DND-41 (cell line): ENCODE measurements at regions not wholly inside any gene's neighbourhood (a gene's known extent, or its start where the extent isn't known, plus 50 kb on each side); places are given as distances from the start of the nearest gene placed in this dataset.

Source experiments
- ATAC-seq: fragments of 200-7000 bp; cut with Tn5 transposase; 3 replicates; pipeline ENCODE4 v1.9.1; 2021; ENCODE audit warnings: low read depth; ENCODE audit not compliant: insufficient read depth
- DNase-seq: peaks from one replicate; pipeline ENCODE4 v3.0.0-alpha.2; 2020
- H2AFZ ChIP-seq: 2 replicates; pipeline ENCODE4 v1.6.0; 2012; ENCODE audit warnings: low read depth, low read length
- H3K27ac ChIP-seq: 2 replicates; pipeline ENCODE4 v1.5.1; 2012; ENCODE audit warnings: low read length, inconsistent platforms
- H3K27me3 ChIP-seq: fragments of 200-600 bp; sonication (generic); 2 replicates; pipeline ENCODE4 v1.6.0; 2012; ENCODE audit warnings: low read length, mild to moderate bottlenecking, inconsistent platforms; ENCODE audit not compliant: insufficient read depth, poor library complexity
- H3K36me3 ChIP-seq: 2 replicates; pipeline ENCODE4 v1.5.1; 2012; ENCODE audit warnings: low read length, inconsistent platforms; ENCODE audit not compliant: insufficient read depth
- H3K4me1 ChIP-seq: 2 replicates; pipeline ENCODE4 v1.5.1; 2012; ENCODE audit warnings: mild to moderate bottlenecking, low read length; ENCODE audit not compliant: insufficient read depth
- H3K4me2 ChIP-seq: 2 replicates; pipeline ENCODE4 v1.6.0; 2012; ENCODE audit warnings: mild to moderate bottlenecking, moderate library complexity, low read length, inconsistent platforms; ENCODE audit not compliant: insufficient read depth
- H3K4me3 ChIP-seq, 2 experiments: fragments of 200-600 bp in 1 of 2; shearing (Covaris generic) in 1 of 2; 2 replicates each; pipeline ENCODE4 v1.5.1; 2012 to 2016; ENCODE audit warnings: inconsistent platforms in 2 of 2, low read length in 2 of 2, mild to moderate bottlenecking in 2 of 2, low read depth in 1 of 2, moderate library complexity in 1 of 2
- H3K79me2 ChIP-seq: 2 replicates; pipeline ENCODE4 v1.6.0; 2012; ENCODE audit warnings: low read length, inconsistent platforms; ENCODE audit not compliant: insufficient read depth
- H3K9ac ChIP-seq: 2 replicates; pipeline ENCODE4 v1.6.0; 2012; ENCODE audit warnings: low read depth, mild to moderate bottlenecking, inconsistent platforms, low read length, moderate library complexity
- H3K9me3 ChIP-seq: 2 replicates; pipeline ENCODE4 v1.5.1; 2012; ENCODE audit warnings: low read length, moderate library complexity, mild to moderate bottlenecking, inconsistent platforms; ENCODE audit not compliant: insufficient read depth, severe bottlenecking
- H4K20me1 ChIP-seq: 2 replicates; pipeline ENCODE4 v1.6.0; 2012; ENCODE audit warnings: low read length; ENCODE audit not compliant: insufficient read depth
- CTCF ChIP-seq: IDR thresholded peaks from 2 replicates; pipeline ENCODE4 v1.5.1; 2012; ENCODE audit warnings: borderline replicate concordance, low read length, moderate library complexity, mild to moderate bottlenecking; ENCODE audit not compliant: poor library complexity, severe bottlenecking; ENCODE audit errors: extremely low read depth
- EZH2 ChIP-seq: IDR thresholded peaks from 3 replicates; pipeline ENCODE4 v1.6.1; 2012; ENCODE audit warnings: borderline replicate concordance, low read depth, mild to moderate bottlenecking, moderate library complexity, low read length, inconsistent platforms; ENCODE audit not compliant: severe bottlenecking

GRCh38 chr3:159323848-159324247 is 522.0 kb downstream of the MFSD1 start:
- H3K4me1 ChIP-seq, result no peaks in the 10 kb centered on the region
- no peak overlapping the region for H3K27ac ChIP-seq
- H3K9ac ChIP-seq, result no peak overlapping the region
- no peaks in the 10 kb centered on the region for H3K36me3 ChIP-seq
- no peak overlapping the region for H2AFZ ChIP-seq
- H3K79me2 ChIP-seq, result no peaks in the 10 kb centered on the region
- DNase-seq (no peak), ATAC-seq (no peak)
- no peak overlapping the region for H3K4me2 ChIP-seq
- no peak overlapping the region for H3K4me3 ChIP-seq
- no peak for TF ChIP-seq CTCF
- TF ChIP-seq EZH2, result no peak
- no peaks in the 10 kb centered on the region for H4K20me1 ChIP-seq
- H3K9me3 ChIP-seq, result no peaks in the 10 kb centered on the region
- H3K27me3 ChIP-seq, result no peaks in the 10 kb centered on the region

- Histone ChIP-seq H3K36me3 (no peaks in the 10 kb centered on the region), H3K4me3 (no peak overlapping the region), H3K9ac (no peak overlapping the region), H2AFZ (no peak overlapping the region), H3K4me1 (no peaks in the 10 kb centered on the region), H4K20me1 (no peaks in the 10 kb centered on the region), H3K79me2 (no peaks in the 10 kb centered on the region), H3K9me3 (no peaks in the 10 kb centered on the region), H3K4me2 (no peak overlapping the region), H3K27me3 (no peaks in the 10 kb centered on the region), H3K27ac (no peak overlapping the region)
- ATAC-seq, result no peak
- TF ChIP-seq EZH2, result no peak
- no peak for TF ChIP-seq CTCF
- DNase-seq, result no peak
Measured at GRCh38 chr3:159326998-159327397, 525.1 kb downstream of the MFSD1 start.

GRCh38 chr3:159332535-159333099 is 530.8 kb downstream of the MFSD1 start:
- Histone ChIP-seq H3K36me3 (no peaks in the 10 kb centered on the region), H3K9me3 (no peaks in the 10 kb centered on the region), H3K79me2 (no peaks in the 10 kb centered on the region), H4K20me1 (no peaks in the 10 kb centered on the region), H3K27me3 (no peaks in the 10 kb centered on the region), H3K4me3 (no peak overlapping the region), H3K27ac (no peak overlapping the region), H3K9ac (no peak overlapping the region), H3K4me2 (no peak overlapping the region), H3K4me1 (no peaks in the 10 kb centered on the region), H2AFZ (no peak overlapping the region)
- no peak for TF ChIP-seq CTCF
- no peak for TF ChIP-seq EZH2
- ATAC-seq, result no peak
- DNase-seq, result no peak

- Histone ChIP-seq H3K4me3 (no peak overlapping the region), H3K27me3 (no peaks in the 10 kb centered on the region), H4K20me1 (no peaks in the 10 kb centered on the region), H3K4me1 (no peaks in the 10 kb centered on the region), H3K79me2 (no peaks in the 10 kb centered on the region), H2AFZ (no peak overlapping the region), H3K9me3 (no peaks in the 10 kb centered on the region), H3K4me2 (no peak overlapping the region), H3K9ac (no peak overlapping the region), H3K27ac (no peak overlapping the region), H3K36me3 (no peaks in the 10 kb centered on the region)
- TF ChIP-seq EZH2 (no peak), CTCF (no peak)
- DNase-seq (no peak), ATAC-seq (no peak)
Measured at GRCh38 chr3:159339131-159339530, 537.3 kb downstream of the MFSD1 start.
